ENCODE measurements at regions not wholly inside any gene's neighbourhood (a gene's known extent, or its start where the extent isn't known, plus 50 kb on each side); places are given as distances from the start of the nearest gene placed in this dataset.

DNA sequence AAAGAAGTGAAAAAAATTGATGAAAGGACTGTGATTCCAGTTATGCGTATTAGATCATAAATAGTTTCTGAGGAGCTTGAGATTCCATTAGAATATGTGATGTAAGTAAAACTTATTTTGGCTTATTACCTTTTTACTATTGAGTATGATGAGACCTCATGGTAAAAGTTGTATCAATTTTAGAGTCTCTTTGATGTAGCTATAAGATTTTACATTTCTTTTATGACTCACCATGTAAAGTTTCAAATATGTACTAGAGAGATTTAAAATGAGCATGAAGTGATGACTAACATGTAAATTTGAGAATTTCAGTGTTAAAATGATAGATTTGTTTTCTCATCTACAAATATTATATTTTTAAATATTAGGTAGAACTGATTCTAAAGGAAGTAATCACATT is 276.5 kb downstream of the OTUD1 start:
- Mint-ChIP-seq H3K27ac (no peak overlapping the region), H3K4me1 (no peaks in the 10 kb centered on the region), H3K27me3 (ENCODE audit: low read depth, poor library complexity) (peaks cover 18% of the 10 kb centered on the region), H3K4me3 (no peak overlapping the region), H3K9me3 (no peaks in the 10 kb centered on the region), H3K36me3 (ENCODE audit: low read depth) (no peaks in the 10 kb centered on the region)
- DNase-seq: no peak
- TF ChIP-seq, protein P1, sequence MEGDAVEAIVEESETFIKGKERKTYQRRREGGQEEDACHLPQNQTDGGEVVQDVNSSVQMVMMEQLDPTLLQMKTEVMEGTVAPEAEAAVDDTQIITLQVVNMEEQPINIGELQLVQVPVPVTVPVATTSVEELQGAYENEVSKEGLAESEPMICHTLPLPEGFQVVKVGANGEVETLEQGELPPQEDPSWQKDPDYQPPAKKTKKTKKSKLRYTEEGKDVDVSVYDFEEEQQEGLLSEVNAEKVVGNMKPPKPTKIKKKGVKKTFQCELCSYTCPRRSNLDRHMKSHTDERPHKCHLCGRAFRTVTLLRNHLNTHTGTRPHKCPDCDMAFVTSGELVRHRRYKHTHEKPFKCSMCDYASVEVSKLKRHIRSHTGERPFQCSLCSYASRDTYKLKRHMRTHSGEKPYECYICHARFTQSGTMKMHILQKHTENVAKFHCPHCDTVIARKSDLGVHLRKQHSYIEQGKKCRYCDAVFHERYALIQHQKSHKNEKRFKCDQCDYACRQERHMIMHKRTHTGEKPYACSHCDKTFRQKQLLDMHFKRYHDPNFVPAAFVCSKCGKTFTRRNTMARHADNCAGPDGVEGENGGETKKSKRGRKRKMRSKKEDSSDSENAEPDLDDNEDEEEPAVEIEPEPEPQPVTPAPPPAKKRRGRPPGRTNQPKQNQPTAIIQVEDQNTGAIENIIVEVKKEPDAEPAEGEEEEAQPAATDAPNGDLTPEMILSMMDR (IDR thresholded peaks at IDR 0.05): no peak

DNA sequence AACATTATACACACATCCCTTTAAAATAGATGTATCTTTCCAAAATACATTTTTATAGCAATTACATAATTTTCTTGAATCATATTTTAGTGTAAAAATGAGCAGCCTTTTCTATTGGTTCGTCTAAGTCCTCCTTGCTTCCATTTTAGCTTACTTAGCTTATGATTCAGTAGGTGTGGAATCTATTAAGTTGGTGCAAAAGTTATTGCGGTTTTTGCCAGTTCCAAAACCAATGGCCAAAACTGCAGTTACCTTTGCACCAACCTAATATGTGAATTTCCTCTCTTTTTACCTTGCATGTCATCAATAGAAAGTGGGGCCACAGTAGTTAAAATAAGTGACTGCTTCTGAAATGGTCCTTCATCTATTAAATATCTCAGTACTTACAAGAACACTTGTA is 279.0 kb downstream of the OTUD1 start:
- no peak for DNase-seq
- Mint-ChIP-seq H3K9me3 (no peaks in the 10 kb centered on the region), H3K4me3 (no peak overlapping the region), H3K4me1 (no peaks in the 10 kb centered on the region), H3K27ac (no peak overlapping the region), H3K27me3 (ENCODE audit: low read depth, poor library complexity) (peaks cover 16% of the 10 kb centered on the region), H3K36me3 (ENCODE audit: low read depth) (no peaks in the 10 kb centered on the region)
- TF ChIP-seq, protein P1 (IDR thresholded peaks at IDR 0.05): no peak

DNA sequence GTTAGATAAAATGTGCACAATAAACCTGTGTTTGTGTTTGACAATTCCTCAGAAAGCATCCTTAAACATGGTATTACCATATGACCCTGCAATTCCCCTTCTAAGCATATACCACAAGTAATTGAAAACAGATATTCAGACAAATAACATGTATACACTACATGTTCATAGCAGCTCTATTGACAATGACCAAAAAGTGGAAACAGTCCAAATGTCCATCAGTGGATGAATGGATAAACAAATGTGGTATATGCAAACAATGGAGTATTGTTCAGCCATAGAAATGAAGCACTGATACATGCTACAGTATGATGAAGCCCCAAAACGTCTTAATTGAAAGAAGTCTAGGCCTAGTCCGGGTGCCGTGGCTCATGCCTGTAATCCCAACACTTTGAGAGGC is 280.1 kb downstream of the OTUD1 start:
- no peak overlapping the region for H3K27ac Mint-ChIP-seq
- peaks cover 15% of the 10 kb centered on the region for H3K27me3 Mint-ChIP-seq (ENCODE audit: low read depth, poor library complexity)
- H3K36me3 Mint-ChIP-seq (ENCODE audit: low read depth): no peaks in the 10 kb centered on the region
- no peak for DNase-seq
- TF ChIP-seq, protein P1 (IDR thresholded peaks at IDR 0.05): no peak
- no peaks in the 10 kb centered on the region for H3K4me1 Mint-ChIP-seq
- H3K4me3 Mint-ChIP-seq: no peak overlapping the region
- H3K9me3 Mint-ChIP-seq: no peaks in the 10 kb centered on the region

DNA sequence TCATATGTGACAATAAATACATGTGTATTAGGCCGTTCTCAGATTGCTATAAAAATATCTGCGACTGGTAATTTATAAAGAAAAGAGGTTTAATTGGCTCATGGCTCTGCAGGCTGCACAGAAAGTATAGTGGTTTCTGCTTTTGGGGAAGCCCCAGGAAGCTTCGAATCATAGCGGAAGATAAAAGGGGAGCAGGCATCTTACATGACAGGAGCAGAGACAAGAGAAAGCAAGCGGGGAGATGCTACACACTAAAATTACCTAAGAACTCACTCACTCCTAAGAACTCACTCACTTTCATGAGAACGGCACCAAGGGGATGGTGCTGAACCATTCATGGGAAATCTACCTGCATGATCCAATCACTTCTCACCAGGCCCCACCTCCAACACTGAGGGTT is 284.9 kb downstream of the OTUD1 start:
- Mint-ChIP-seq H3K36me3 (ENCODE audit: low read depth) (no peaks in the 10 kb centered on the region), H3K4me3 (no peak overlapping the region), H3K4me1 (no peaks in the 10 kb centered on the region), H3K27me3 (ENCODE audit: low read depth, poor library complexity) (peaks cover 4% of the 10 kb centered on the region), H3K9me3 (peaks cover 12% of the 10 kb centered on the region), H3K27ac (no peak overlapping the region)
- no peak for DNase-seq
- TF ChIP-seq, protein P1 (IDR thresholded peaks at IDR 0.05): no peak

DNA sequence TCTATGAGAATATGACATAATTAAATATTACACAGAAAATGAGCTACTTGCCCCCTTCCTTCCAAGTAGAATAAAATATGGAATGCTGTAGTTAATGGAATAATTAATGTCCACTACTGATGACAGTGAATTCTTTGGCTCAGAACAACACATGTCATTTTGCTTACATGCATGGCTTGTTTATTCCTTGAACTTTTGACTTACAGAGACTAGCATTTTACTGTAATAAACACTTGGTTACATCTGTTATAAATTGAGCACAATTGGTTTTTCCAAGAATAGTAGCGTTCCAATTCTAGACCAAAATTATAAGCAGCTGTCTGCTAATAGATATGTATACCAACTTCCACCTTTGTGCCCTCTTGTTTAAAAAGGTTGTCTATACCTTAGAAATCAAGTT is 286.7 kb downstream of the OTUD1 start:
- Mint-ChIP-seq H3K27ac (no peak overlapping the region), H3K4me3 (no peak overlapping the region), H3K9me3 (peaks cover 28% of the 10 kb centered on the region), H3K36me3 (ENCODE audit: low read depth) (no peaks in the 10 kb centered on the region), H3K27me3 (ENCODE audit: low read depth, poor library complexity) (peaks cover 4% of the 10 kb centered on the region), H3K4me1 (no peaks in the 10 kb centered on the region)
- TF ChIP-seq, protein P1 (IDR thresholded peaks at IDR 0.05): no peak
- no peak for DNase-seq

DNA sequence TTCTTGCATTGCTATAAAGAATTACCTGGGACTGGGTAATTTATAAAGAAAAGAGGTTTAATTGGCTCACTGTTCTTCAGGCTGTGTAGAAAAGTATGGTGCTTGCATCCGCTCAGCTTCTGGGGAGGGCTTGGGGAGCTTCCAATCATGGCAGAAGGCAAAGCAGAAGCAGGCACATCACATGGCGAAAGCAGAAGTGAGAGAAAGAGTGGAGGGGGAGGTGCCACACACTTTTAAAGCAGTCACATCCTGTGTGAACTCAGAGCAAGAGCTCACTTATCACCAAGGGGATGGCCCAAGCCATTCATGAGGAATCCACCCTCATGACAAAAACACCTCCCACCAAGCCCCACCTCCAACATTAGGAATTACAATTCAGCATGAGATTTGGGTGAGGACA is 303.5 kb downstream of the OTUD1 start:
- TF ChIP-seq, protein P1 (IDR thresholded peaks at IDR 0.05): no peak
- Mint-ChIP-seq H3K9me3 (no peaks in the 10 kb centered on the region), H3K27ac (no peak overlapping the region), H3K4me3 (no peak overlapping the region), H3K27me3 (ENCODE audit: low read depth, poor library complexity) (peaks cover 10% of the 10 kb centered on the region), H3K36me3 (ENCODE audit: low read depth) (no peaks in the 10 kb centered on the region), H3K4me1 (peaks cover 38% of the 10 kb centered on the region)
- DNase-seq: no peak
